HCT116 (cell line): ENCODE measurements at regions not wholly inside any gene's neighbourhood (a gene's known extent, or its start where the extent isn't known, plus 50 kb on each side); places are given as distances from the start of the nearest gene placed in this dataset.

Source experiments
- ATAC-seq: fragments of 200-7000 bp; cut with Tn5 transposase; 2 replicates; pipeline ENCODE4 v1.9.1; 2020; ENCODE audit warnings: mild to moderate bottlenecking, moderate library complexity
- BruUV-seq: library from RNA; stranded (reverse); fragments of 400-500 nt; replicated peaks from 2 replicates; lab custom pipeline; 2021; lab: Mats Ljungman, UMichigan
- CTCF ChIA-PET: fragments of 300-600 bp; sonication (Branson Sonifier 250); formaldehyde crosslinking; loops from one replicate; lab custom pipeline; 2021; ENCODE audit warnings: antibody characterized with exemption; lab: Charles Lee
- POLR2A ChIA-PET: fragments of 300-600, 350-600 bp; sonication (Branson Sonifier 250); formaldehyde crosslinking; loops from one replicate; lab custom pipeline; 2021; ENCODE audit warnings: antibody characterized with exemption; lab: Charles Lee
- RAD21 ChIA-PET, 2 experiments: fragments of 300-600 bp; sonication (Branson Sonifier 250); formaldehyde crosslinking; loops; one replicate each; lab custom pipeline; 2023; ENCODE audit warnings: low total read pairs in 2 of 2; ENCODE audit not compliant: uncharacterized antibody in 2 of 2, unreplicated experiment in 2 of 2, low non-redundant PET in 1 of 2; lab: Charles Lee
- DNase-seq: peaks from one replicate; pipeline ENCODE4 v3.0.0-alpha.2; 2010; ENCODE audit warnings: low read depth, low spot score
- H2AFZ ChIP-seq: fragments of 200-600 bp; shearing (Covaris generic), sonication (generic); 2 replicates; pipeline ENCODE4 v1.6.1; 2017; ENCODE audit warnings: low read depth, mixed run types, mixed read lengths, antibody characterized with exemption, low read length; ENCODE audit not compliant: poor library complexity, severe bottlenecking
- H3K27ac ChIP-seq: 2 replicates; pipeline ENCODE4 v1.5.1; 2012; ENCODE audit warnings: low read depth, low read length
- H3K27me3 ChIP-seq: fragments of 200-600 bp; sonication (generic); 2 replicates; pipeline ENCODE4 v1.6.1; 2016; ENCODE audit warnings: mixed run types, low read length, mixed read lengths; ENCODE audit not compliant: insufficient read depth
- H3K36me3 ChIP-seq, 2 experiments: fragments of 200-500 bp in 1 of 2; fragments of 200-600 bp in 1 of 2; sonication (Bioruptor generic) in 1 of 2; sonication (generic) in 1 of 2; 2 replicates each; pipeline versions ENCODE4 v1.5.1 to v1.6.1; 2014 to 2016; ENCODE audit warnings: low read length in 2 of 2, inconsistent platforms in 1 of 2, mixed read lengths in 1 of 2, mixed run types in 1 of 2; ENCODE audit not compliant: insufficient read depth in 2 of 2, control insufficient read depth in 1 of 2
- H3K4me1 ChIP-seq, 2 experiments: fragments of 200-600 bp in 1 of 2; sonication (generic) in 1 of 2; 2 replicates each; pipeline versions ENCODE4 v1.5.1 to v1.6.1; 2012 to 2017; ENCODE audit warnings: low read length in 2 of 2, inconsistent platforms in 1 of 2, mild to moderate bottlenecking in 1 of 2, mixed read lengths in 1 of 2, mixed run types in 1 of 2, moderate library complexity in 1 of 2; ENCODE audit not compliant: insufficient read depth in 2 of 2, control insufficient read depth in 1 of 2
- H3K4me2 ChIP-seq: fragments of 200-600 bp; sonication (generic); 2 replicates; pipeline ENCODE4 v1.6.1; 2017; ENCODE audit warnings: mixed run types, low read length, mixed read lengths
- H3K4me3 ChIP-seq, 2 experiments: fragments of 200-600 bp in 1 of 2; sonication (generic) in 1 of 2; replicated peaks in 1 of 2; 2 replicates each; pipeline ENCODE4 v1.5.1; 2011 to 2016; ENCODE audit warnings: low read length in 2 of 2, control low read depth in 1 of 2, low read depth in 1 of 2, mild to moderate bottlenecking in 1 of 2, mixed read lengths in 1 of 2, mixed run types in 1 of 2
- H3K79me2 ChIP-seq: fragments of 200-600 bp; sonication (generic); 2 replicates; pipeline ENCODE4 v1.6.1; 2017; ENCODE audit warnings: mild to moderate bottlenecking, mixed run types, low read length, moderate library complexity, mixed read lengths; ENCODE audit not compliant: insufficient read depth
- H3K9ac ChIP-seq: fragments of 200-600 bp; sonication (generic); 2 replicates; pipeline ENCODE4 v1.6.1; 2016; ENCODE audit warnings: low read length, mixed read lengths
- H3K9me2 ChIP-seq: fragments of 200-600 bp; sonication (generic), shearing (Covaris generic); 2 replicates; pipeline ENCODE4 v1.6.1; 2017; ENCODE audit warnings: mixed run types, mild to moderate bottlenecking, moderate library complexity; ENCODE audit not compliant: insufficient read depth
- H3K9me3 ChIP-seq, 2 experiments: fragments of 200-500 bp in 1 of 2; fragments of 200-600 bp in 1 of 2; sonication (Bioruptor generic) in 1 of 2; sonication (generic) in 1 of 2; 2 replicates each; pipeline ENCODE4 v1.6.1; 2014 to 2017; ENCODE audit warnings: low read length in 2 of 2, mixed read lengths in 2 of 2, inconsistent platforms in 1 of 2, low read depth in 1 of 2, mild to moderate bottlenecking in 1 of 2, mixed run types in 1 of 2, moderate library complexity in 1 of 2; ENCODE audit not compliant: control insufficient read depth in 1 of 2, insufficient read depth in 1 of 2
- H4K20me1 ChIP-seq: fragments of 200-600 bp; sonication (generic), shearing (Covaris generic); 2 replicates; pipeline ENCODE4 v1.6.1; 2017; ENCODE audit warnings: mixed run types, mild to moderate bottlenecking, moderate library complexity; ENCODE audit not compliant: insufficient read depth
- ATF3 ChIP-seq: IDR thresholded peaks from 2 replicates; pipeline ENCODE4 v1.6.1; 2012
- EGR1 ChIP-seq: IDR thresholded peaks from 2 replicates; pipeline ENCODE4 v1.6.1; 2012; ENCODE audit warnings: low read depth
- ELF1 ChIP-seq: IDR thresholded peaks from 2 replicates; pipeline ENCODE4 v1.6.1; 2012; ENCODE audit warnings: low read depth, borderline replicate concordance
- EZH2 ChIP-seq: fragments of 200-600 bp; sonication (generic); IDR thresholded peaks from 2 replicates; pipeline ENCODE4 v1.6.1; 2017; ENCODE audit warnings: antibody characterized with exemption, mixed run types
- EZH2phosphoT487 ChIP-seq: fragments of 200-600 bp; IDR thresholded peaks from 2 replicates; pipeline ENCODE4 v1.6.1; 2018; ENCODE audit warnings: antibody characterized with exemption, borderline replicate concordance
- JUND ChIP-seq: IDR thresholded peaks from 2 replicates; pipeline ENCODE4 v1.6.1; 2012
- MAX ChIP-seq: IDR thresholded peaks from 2 replicates; pipeline ENCODE4 v1.6.1; 2012
- POLR2A ChIP-seq: IDR thresholded peaks from 2 replicates; pipeline ENCODE4 v1.7.0; 2011; ENCODE audit warnings: borderline replicate concordance; ENCODE audit not compliant: insufficient read depth, insufficient read length; ENCODE audit errors: extremely low read depth
- POLR2AphosphoS5 ChIP-seq: IDR thresholded peaks from 2 replicates; pipeline ENCODE4 v1.6.1; 2011; ENCODE audit warnings: mild to moderate bottlenecking, low read depth, low read length, moderate library complexity
- RAD21 ChIP-seq: IDR thresholded peaks from 2 replicates; pipeline ENCODE4 v1.6.1; 2012; ENCODE audit warnings: low read depth, mild to moderate bottlenecking
- SIN3A ChIP-seq: IDR thresholded peaks from 2 replicates; pipeline ENCODE4 v1.6.1; 2012; ENCODE audit warnings: low read depth
- SP1 ChIP-seq: IDR thresholded peaks from 2 replicates; pipeline ENCODE4 v1.6.1; 2012; ENCODE audit warnings: low read depth
- SRF ChIP-seq: IDR thresholded peaks from 2 replicates; pipeline ENCODE4 v1.6.1; 2012; ENCODE audit warnings: low read depth
- TCF7L2 ChIP-seq: IDR thresholded peaks from 2 replicates; pipeline ENCODE4 v1.7.0; 2011; ENCODE audit warnings: borderline replicate concordance, inconsistent platforms; ENCODE audit not compliant: insufficient read depth, insufficient read length; ENCODE audit errors: extremely low read depth
- ZFX ChIP-seq: fragments of 450-650 bp; IDR thresholded peaks from 2 replicates; pipeline ENCODE4 v1.6.1; 2017
- ZNF274 ChIP-seq: fragments of 200-500 bp; sonication (Bioruptor generic); IDR thresholded peaks from 2 replicates; pipeline ENCODE4 v1.6.1; 2014; ENCODE audit warnings: mild to moderate bottlenecking, low read depth, low read length, inconsistent platforms
- intact Hi-C: fragments of 100-400 bp; cut with micrococcal nuclease; formaldehyde crosslinking; loops from 2 replicates; pipeline ENCODE4 v1.10.0; 2022

- H3K36me3 ChIP-seq = no peaks in the 10 kb centered on the region
- H3K9me2 ChIP-seq = no peaks in the 10 kb centered on the region
- H3K9ac ChIP-seq = no peak overlapping the region
- H3K27me3 ChIP-seq = no peaks in the 10 kb centered on the region
- ChIA-PET POLR2A (no interaction called here), RAD21 (no interaction called here)
- no peaks in the 10 kb centered on the region for H4K20me1 ChIP-seq
- H2AFZ ChIP-seq = no peak overlapping the region
- DNase-seq = no peak
- BruUV-seq = no TSS peak
- peaks cover 20 to 22% of the 10 kb centered on the region in 2 experiments; a peak in 2 of 4 replicates for H3K9me3 ChIP-seq
- intact Hi-C loops = no loop called here
- H3K4me1 ChIP-seq = no peaks in the 10 kb centered on the region
- H3K4me3 ChIP-seq = no peak overlapping the region
- no peak overlapping the region for H3K4me2 ChIP-seq
- TF ChIP-seq ATF3 = no peak
- no peak for TF ChIP-seq SIN3A
- no peak for TF ChIP-seq JUND
- TF ChIP-seq POLR2A = no peak
- TF ChIP-seq POLR2AphosphoS5 = no peak
- no peak for TF ChIP-seq EGR1
- no peak for TF ChIP-seq EZH2
- TF ChIP-seq EZH2phosphoT487 = no peak
- TF ChIP-seq SRF = no peak
- TF ChIP-seq ZNF274 = no peak
- no peak for TF ChIP-seq TCF7L2
- no peak for TF ChIP-seq RAD21
- TF ChIP-seq SP1 = no peak
- TF ChIP-seq ZFX = no peak
- TF ChIP-seq, all 23 proteins: peak for 0
- no peak for ATAC-seq
- CTCF ChIA-PET = no interaction called here
- no peak overlapping the region for H3K27ac ChIP-seq
- no peaks in the 10 kb centered on the region for H3K79me2 ChIP-seq
Observed at GRCh38 chr3:96175500-96175899, 638.9 kb upstream of the EPHA6 start.

- Histone ChIP-seq H3K79me2 (no peaks in the 10 kb centered on the region), H2AFZ (no peak overlapping the region), H3K9me2 (no peaks in the 10 kb centered on the region), H3K4me2 (no peak overlapping the region)
- POLR2A ChIA-PET = no interaction called here
- TF ChIP-seq EZH2phosphoT487 = no peak
- TF ChIP-seq POLR2A = no peak
- TF ChIP-seq ELF1 = no peak
- no peak for TF ChIP-seq SRF
- TF ChIP-seq ZFX = no peak
- TF ChIP-seq POLR2AphosphoS5 = no peak
- no peak for TF ChIP-seq EGR1
- no peak for TF ChIP-seq ATF3
- TF ChIP-seq MAX = no peak
- no peak for TF ChIP-seq RAD21
- TF ChIP-seq, all 23 proteins: peak for 0
- ATAC-seq (no peak), DNase-seq (no peak)
- no peak overlapping the region for H3K9ac ChIP-seq
- no peaks in the 10 kb centered on the region for H3K4me1 ChIP-seq
- no peak overlapping the region for H3K4me3 ChIP-seq
- H3K36me3 ChIP-seq = no peaks in the 10 kb centered on the region
- no peaks in the 10 kb centered on the region for H3K27me3 ChIP-seq
- ChIA-PET RAD21 (no interaction called here), CTCF (no interaction called here)
- intact Hi-C loops = no loop called here
- no peaks in the 10 kb centered on the region for H4K20me1 ChIP-seq
- peaks cover 9 to 10% of the 10 kb centered on the region in 2 experiments; a peak in 2 of 4 replicates for H3K9me3 ChIP-seq
- no peak overlapping the region for H3K27ac ChIP-seq
- BruUV-seq = no TSS peak
Observed at GRCh38 chr3:96182756-96183155, 631.6 kb upstream of the EPHA6 start.
